ENCODE measurements at regions not wholly inside any gene's neighbourhood (a gene's known extent, or its start where the extent isn't known, plus 50 kb on each side); places are given as distances from the start of the nearest gene placed in this dataset.
"Not testable (repeated sequence)": the region's sequence is repeated elsewhere in the genome, so short reads cannot be mapped to it uniquely, and the experiment has no call there.

GRCh38 chr4:180285796-180286195, 1957.4 kb upstream of the TENM3 start:
- DNase-seq (ENCODE audit: extremely low spot score, insufficient read length, low read depth): no peak

GRCh38 chr4:180292339-180292738, 1950.9 kb upstream of the TENM3 start:
- FAIRE-seq: no peak
- no peak for DNase-seq (ENCODE audit: extremely low spot score, insufficient read length, low read depth)

More at GRCh38 chr4:180285796-180286195, 1957.4 kb upstream of the TENM3 start:
- no peak for FAIRE-seq

GRCh38 chr4:180296036-180296599, 1947.1 kb upstream of the TENM3 start:
- DNase-seq (ENCODE audit: extremely low spot score, insufficient read length, low read depth) (no peak), FAIRE-seq (no peak)

GRCh38 chr4:180304321-180304720, 1938.9 kb upstream of the TENM3 start:
- FAIRE-seq: no peak
- DNase-seq (ENCODE audit: extremely low spot score, insufficient read length, low read depth): no peak

- FAIRE-seq: no peak
- no peak for DNase-seq (ENCODE audit: extremely low spot score, insufficient read length, low read depth)
These were observed 1932.6 kb upstream of the TENM3 start for GRCh38 chr4:180310616-180311015.

- DNase-seq (ENCODE audit: extremely low spot score, insufficient read length, low read depth) (no peak), FAIRE-seq (no peak)
These were observed 1928.2 kb upstream of the TENM3 start for GRCh38 chr4:180314972-180315371.

DNA sequence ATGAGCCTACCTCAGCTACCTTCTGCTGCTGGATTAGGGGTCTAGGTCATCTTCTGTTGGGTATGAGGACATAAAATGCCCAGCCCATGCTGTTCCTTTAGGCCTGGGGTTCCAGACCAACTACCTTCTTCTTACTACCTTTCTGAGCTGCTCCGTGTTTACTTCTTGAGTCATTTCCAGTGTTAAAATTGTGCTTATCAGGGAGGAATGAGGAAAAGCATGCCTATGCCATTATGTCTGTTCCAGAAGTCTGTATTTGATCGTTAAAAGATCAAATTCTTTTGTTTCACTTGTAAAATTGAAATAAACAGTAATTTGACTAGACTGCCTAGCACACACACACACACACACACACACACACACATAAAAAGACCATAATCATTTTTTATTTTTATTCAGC, 1912.7 kb upstream of the TENM3 start:
- no peak for DNase-seq (ENCODE audit: extremely low spot score, insufficient read length, low read depth)
- no peak for FAIRE-seq

- DNase-seq (ENCODE audit: extremely low spot score, insufficient read length, low read depth) (no peak), FAIRE-seq (no peak)
These were observed 1910.0 kb upstream of the TENM3 start for GRCh38 chr4:180333162-180333561.

- FAIRE-seq (no peak), DNase-seq (ENCODE audit: extremely low spot score, insufficient read length, low read depth) (no peak)
These were observed 1907.6 kb upstream of the TENM3 start for GRCh38 chr4:180335566-180335965.

DNA sequence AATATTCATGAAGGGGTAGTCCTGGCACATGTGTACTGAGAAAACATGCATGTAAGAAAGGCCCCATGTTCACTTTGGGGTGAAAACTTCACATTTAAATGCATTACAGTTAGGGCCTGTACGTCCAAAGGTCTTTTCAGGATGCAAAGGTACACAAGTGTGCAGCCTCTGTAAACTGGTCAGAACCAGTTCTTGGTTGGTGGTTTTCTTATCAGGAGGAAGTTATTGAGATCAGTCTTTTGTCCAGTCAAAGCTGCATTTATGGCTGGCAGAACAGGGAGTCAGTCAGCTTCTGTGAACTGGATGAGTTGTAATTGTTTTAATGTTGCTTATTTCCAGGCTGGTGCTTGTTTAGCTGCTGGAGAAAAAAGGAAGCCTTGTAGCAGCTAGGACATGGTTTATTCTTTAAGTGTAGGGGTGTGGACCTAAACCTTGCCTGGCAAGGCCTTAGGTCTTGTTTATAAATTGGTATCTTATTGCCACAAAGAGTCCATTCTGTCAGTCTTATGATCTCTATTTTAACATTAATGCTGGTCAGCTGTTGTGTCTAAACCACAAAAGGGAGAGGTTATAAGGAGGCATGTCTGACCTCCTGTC, 1906.6 kb upstream of the TENM3 start:
- DNase-seq (ENCODE audit: extremely low spot score, insufficient read length, low read depth): no peak

GRCh38 chr4:180341926-180342325, 1901.3 kb upstream of the TENM3 start:
- FAIRE-seq (no peak), DNase-seq (ENCODE audit: extremely low spot score, insufficient read length, low read depth) (no peak)

More for the DNA sequence above, 1906.6 kb upstream of the TENM3 start:
- no peak for FAIRE-seq

DNA sequence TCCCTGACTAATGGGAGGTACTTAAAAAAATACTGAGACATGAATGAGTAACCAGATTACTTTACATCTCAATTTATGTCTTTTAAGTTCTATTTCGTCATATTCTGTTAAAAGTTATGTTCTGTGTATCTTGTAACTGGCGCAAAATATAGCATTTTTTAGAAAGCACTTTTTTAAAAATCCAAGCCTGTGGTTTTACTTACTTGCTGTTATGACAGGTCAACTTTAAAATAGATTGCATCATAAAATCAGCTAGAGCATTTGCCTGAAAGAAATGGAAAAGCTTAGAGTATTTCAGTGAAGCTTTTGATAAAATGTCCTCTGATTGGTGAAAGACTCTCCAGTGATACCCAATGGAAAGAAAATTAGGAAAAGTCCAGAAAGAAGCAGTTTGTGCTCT, 1892.3 kb upstream of the TENM3 start:
- no peak for DNase-seq (ENCODE audit: extremely low spot score, insufficient read length, low read depth)
- no peak for FAIRE-seq

DNA sequence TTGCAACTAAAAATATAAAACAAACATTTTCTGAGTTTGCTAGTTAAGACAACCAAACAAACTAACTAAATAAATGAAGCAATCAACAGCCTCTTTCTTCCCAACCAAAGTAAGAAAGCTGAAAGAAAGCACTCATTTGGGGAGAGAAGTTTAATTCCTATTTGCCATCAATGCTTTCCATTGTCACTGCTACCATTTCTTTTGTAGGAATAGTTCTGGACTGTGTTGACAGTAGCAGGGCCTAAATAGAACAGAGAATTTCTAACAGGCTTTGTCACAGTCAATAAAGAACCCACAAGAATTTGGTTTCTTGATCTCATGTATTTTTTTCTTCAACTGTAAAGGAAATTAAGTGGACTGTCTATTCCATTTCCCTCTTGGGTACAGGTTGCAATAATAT, 1886.4 kb upstream of the TENM3 start:
- DNase-seq (ENCODE audit: extremely low spot score, insufficient read length, low read depth) (no peak), FAIRE-seq (no peak)

DNA sequence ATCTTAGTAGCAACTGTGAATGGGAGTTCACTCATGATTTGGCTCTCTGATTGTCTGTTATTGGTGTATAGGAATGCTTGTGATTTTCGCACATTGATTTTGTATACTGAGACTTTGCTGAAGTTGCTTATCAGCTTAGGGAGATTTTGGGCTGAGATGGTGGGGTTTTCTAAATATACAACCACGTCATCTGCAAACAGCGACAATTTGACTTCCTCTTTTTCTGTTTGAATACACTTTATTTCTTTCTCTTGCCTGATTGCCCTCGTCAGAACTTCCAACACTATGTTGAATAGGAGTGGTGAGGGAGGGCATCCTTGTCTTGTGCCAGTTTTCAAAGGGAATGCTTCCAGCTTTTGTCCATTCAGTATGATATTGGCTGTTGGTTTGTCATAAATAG, 1883.1 kb upstream of the TENM3 start:
- FAIRE-seq; DNase-seq (ENCODE audit: extremely low spot score, insufficient read length, low read depth): not testable (repeated sequence)

GRCh38 chr4:180363815-180364214, 1879.4 kb upstream of the TENM3 start:
- FAIRE-seq (no peak), DNase-seq (ENCODE audit: extremely low spot score, insufficient read length, low read depth) (no peak)

DNA sequence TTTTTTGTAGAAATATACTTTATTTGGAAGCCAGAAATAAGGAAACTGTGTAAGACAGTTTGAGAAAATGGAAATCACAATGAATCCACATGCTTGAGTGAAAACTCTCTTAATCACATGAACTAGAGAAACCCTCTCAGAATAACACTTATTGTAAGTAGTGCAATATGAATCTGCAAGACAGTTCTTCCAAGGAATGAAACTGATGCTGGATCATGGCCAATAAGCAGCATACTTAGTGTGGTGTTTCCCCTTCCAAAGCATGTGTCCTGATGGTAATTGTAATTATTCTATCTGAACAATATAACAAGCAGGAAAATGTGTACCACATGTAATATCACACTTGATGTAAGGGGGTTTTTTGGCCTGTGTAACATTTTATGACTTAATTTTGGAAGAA, 1870.5 kb upstream of the TENM3 start:
- FAIRE-seq: no peak
- no peak for DNase-seq (ENCODE audit: extremely low spot score, insufficient read length, low read depth)

GRCh38 chr4:180377741-180378140, 1865.5 kb upstream of the TENM3 start:
- no peak for FAIRE-seq
- no peak for DNase-seq (ENCODE audit: extremely low spot score, insufficient read length, low read depth)

GRCh38 chr4:180380733-180381132, 1862.5 kb upstream of the TENM3 start:
- FAIRE-seq (no peak), DNase-seq (ENCODE audit: extremely low spot score, insufficient read length, low read depth) (no peak)

DNA sequence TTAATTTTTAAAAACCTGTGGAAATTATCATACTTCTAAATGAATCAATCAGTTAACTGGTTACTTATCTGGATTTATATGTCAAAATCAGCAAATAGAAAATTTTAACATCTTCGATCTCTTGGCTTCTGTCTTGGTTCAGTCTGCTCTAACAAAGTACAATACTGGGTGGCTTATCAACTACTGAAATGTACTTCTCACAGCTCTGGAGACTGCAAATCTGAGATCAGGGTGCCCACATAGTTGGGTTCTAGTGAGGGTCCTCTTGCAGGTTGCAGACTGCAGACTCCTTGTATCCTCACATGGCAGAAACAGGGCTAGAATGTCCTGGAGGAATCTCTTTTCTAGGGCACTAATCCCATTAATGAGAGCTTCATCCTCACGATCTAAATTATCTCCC, 1851.6 kb upstream of the TENM3 start:
- FAIRE-seq (no peak), DNase-seq (ENCODE audit: extremely low spot score, insufficient read length, low read depth) (no peak)

- FAIRE-seq (no peak), DNase-seq (ENCODE audit: extremely low spot score, insufficient read length, low read depth) (no peak)
These were observed 1848.9 kb upstream of the TENM3 start for GRCh38 chr4:180394312-180394711.

DNA sequence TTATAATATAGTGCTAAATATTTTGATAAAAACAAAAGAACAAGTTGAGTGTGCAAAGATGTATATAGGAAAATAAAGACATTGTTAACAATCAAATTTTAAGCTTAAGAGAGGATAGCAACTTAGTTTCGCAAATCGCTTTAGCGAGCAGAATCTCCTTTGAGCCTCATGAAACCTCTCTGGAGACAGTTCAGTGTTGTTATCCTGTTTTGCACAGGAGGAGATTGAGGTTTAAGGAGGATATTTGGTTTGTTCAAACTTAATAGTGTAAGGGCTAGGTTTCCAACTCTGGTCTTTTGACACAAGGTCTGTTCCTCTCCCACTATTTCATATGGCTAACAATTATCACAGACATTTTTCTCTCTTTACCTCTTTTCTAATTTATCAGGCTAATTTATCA, 1848.5 kb upstream of the TENM3 start:
- FAIRE-seq (no peak), DNase-seq (ENCODE audit: extremely low spot score, insufficient read length, low read depth) (no peak)

DNA sequence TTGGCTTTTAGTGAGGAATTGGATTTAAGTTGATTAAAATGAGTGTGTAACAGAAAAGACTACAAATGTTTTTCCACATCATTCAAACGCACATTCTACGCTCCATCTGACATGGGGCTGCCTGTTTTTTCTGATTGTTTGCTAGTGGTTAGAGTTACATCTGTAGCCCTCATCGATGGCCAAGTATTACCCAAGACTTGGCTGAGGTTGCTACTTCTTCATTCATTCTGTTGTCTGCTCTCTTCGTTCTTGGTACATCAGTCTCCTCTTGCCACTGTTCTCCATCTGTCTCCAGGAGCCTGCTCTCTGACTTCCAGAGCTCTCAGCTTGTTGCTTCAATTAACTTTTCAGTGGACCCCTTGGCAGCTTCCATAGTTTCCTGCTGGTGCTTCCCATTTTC, 1844.6 kb upstream of the TENM3 start:
- no peak for FAIRE-seq
- DNase-seq (ENCODE audit: extremely low spot score, insufficient read length, low read depth): no peak
